Panc1 (cell line): ENCODE measurements at regions not wholly inside any gene's neighbourhood (a gene's known extent, or its start where the extent isn't known, plus 50 kb on each side); places are given as distances from the start of the nearest gene placed in this dataset.

Experiments used
- CTCF ChIP-seq: fragments of 450-650 bp; IDR thresholded peaks from 2 replicates; pipeline ENCODE4 v1.5.1; 2017; ENCODE audit warnings: mild to moderate bottlenecking
- TCF7L2 ChIP-seq: IDR thresholded peaks from 2 replicates; pipeline ENCODE4 v1.6.1; 2011; ENCODE audit warnings: mild to moderate bottlenecking, low read depth, low read length, inconsistent platforms

- no peak for TF ChIP-seq CTCF
- TF ChIP-seq TCF7L2 = no peak
These were observed 175.0 kb upstream of the BCOR start for GRCh38 chrX:40272776-40273175.
